ENCODE measurements at regions not wholly inside any gene's neighbourhood (a gene's known extent, or its start where the extent isn't known, plus 50 kb on each side); places are given as distances from the start of the nearest gene placed in this dataset.
A peak's percentile ranks its signal among the peaks of the same experiment; 100 is the strongest.

DNA sequence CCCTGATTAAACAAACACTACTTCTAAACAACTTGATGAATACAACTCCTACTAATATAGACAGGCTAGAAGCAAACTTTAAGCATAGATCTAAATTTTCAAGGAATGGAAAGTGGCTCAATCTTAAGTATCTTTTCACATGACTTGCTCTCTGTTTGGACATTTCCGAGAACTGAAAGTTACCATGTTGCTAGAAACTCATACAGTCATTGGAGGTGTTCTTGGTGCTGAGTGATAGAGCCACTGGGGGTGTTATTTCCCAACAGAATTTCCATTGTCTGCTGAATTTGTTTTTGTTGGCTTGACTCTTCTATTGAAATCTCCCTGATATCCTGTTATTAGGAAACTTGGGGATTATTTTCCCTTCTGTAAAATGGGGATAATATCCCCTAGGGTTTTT is 264.5 kb upstream of the RASGRP1 start:
- TF ChIP-seq, protein P1, sequence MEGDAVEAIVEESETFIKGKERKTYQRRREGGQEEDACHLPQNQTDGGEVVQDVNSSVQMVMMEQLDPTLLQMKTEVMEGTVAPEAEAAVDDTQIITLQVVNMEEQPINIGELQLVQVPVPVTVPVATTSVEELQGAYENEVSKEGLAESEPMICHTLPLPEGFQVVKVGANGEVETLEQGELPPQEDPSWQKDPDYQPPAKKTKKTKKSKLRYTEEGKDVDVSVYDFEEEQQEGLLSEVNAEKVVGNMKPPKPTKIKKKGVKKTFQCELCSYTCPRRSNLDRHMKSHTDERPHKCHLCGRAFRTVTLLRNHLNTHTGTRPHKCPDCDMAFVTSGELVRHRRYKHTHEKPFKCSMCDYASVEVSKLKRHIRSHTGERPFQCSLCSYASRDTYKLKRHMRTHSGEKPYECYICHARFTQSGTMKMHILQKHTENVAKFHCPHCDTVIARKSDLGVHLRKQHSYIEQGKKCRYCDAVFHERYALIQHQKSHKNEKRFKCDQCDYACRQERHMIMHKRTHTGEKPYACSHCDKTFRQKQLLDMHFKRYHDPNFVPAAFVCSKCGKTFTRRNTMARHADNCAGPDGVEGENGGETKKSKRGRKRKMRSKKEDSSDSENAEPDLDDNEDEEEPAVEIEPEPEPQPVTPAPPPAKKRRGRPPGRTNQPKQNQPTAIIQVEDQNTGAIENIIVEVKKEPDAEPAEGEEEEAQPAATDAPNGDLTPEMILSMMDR (IDR thresholded peaks at IDR 0.05; ENCODE audit: control extremely low read depth, extremely low read depth): no peak
- H3K9ac ChIP-seq (ENCODE audit: insufficient read depth in 1 of 2, low read length in 2 of 2): no peak overlapping the region
- H3K4me3 ChIP-seq: no peak overlapping the region
- H3K27ac ChIP-seq (ENCODE audit: low read depth in 1 of 2, low read length in 1 of 2): no peak overlapping the region
- H3K27me3 ChIP-seq (ENCODE audit: control insufficient read depth in 3 of 3, insufficient read depth in 3 of 3, low read length in 2 of 3): no peaks in the 10 kb centered on the region
- H3K9me3 ChIP-seq (ENCODE audit: control insufficient read depth in 4 of 4, insufficient read depth in 3 of 4, low read length in 3 of 4): no peaks in the 10 kb centered on the region
- ATAC-seq (ENCODE audit: insufficient read depth, low FRiP score) (no peak), DNase-seq (no peak)
- WGBS, 2 donors: 99 to 100% methylated on average over 1 of the region's 1 CpG
- no peaks in the 10 kb centered on the region for H3K36me3 ChIP-seq (ENCODE audit: control insufficient read depth in 4 of 4, insufficient read depth in 4 of 4, low read length in 4 of 4)
- H3K4me1 ChIP-seq (ENCODE audit: control insufficient read depth in 5 of 5, insufficient read depth in 5 of 5, low read length in 5 of 5): peaks cover 0 to 24% (median 15%) of the 10 kb centered on the region in 5 donors

DNA sequence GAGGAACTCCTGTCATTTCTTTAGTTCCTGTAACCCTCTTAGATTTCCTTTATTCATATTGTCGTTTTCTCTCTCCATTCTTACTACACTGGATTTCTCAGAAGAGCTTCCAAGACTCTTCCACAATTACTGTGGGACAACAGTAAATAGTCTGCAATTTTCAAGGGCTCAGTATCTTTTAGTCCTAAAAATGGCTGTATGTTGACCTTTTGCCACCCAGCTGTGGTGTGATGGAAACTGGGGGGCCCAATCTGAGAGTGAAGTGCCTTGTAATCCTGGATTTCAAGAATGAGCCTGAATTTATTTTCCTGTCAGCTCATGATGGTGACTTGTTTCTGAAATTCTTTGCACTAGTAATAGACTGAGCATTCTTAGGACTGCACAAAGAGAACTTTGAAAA is 277.6 kb upstream of the RASGRP1 start:
- no peak for ATAC-seq (ENCODE audit: insufficient read depth, low FRiP score)
- DNase-seq: peak in 2 of 3 donors; percentile 61 to 63
- no peak overlapping the region for H3K27ac ChIP-seq (ENCODE audit: low read depth in 1 of 2, low read length in 1 of 2)
- no peaks in the 10 kb centered on the region for H3K9me3 ChIP-seq (ENCODE audit: control insufficient read depth in 4 of 4, insufficient read depth in 3 of 4, low read length in 3 of 4)
- H3K27me3 ChIP-seq (ENCODE audit: control insufficient read depth in 3 of 3, insufficient read depth in 3 of 3, low read length in 2 of 3): no peaks in the 10 kb centered on the region
- WGBS, 2 donors: 42 to 56% methylated on average over 1 of the region's 1 CpG
- no peak overlapping the region for H3K9ac ChIP-seq (ENCODE audit: insufficient read depth in 1 of 2, low read length in 2 of 2)
- no peaks in the 10 kb centered on the region for H3K36me3 ChIP-seq (ENCODE audit: control insufficient read depth in 4 of 4, insufficient read depth in 4 of 4, low read length in 4 of 4)
- H3K4me3 ChIP-seq: no peak overlapping the region
- peaks cover 0 to 40% (median 5%) of the 10 kb centered on the region in 5 donors for H3K4me1 ChIP-seq (ENCODE audit: control insufficient read depth in 5 of 5, insufficient read depth in 5 of 5, low read length in 5 of 5)
- TF ChIP-seq, protein P1 (IDR thresholded peaks at IDR 0.05; ENCODE audit: control extremely low read depth, extremely low read depth): no peak

DNA sequence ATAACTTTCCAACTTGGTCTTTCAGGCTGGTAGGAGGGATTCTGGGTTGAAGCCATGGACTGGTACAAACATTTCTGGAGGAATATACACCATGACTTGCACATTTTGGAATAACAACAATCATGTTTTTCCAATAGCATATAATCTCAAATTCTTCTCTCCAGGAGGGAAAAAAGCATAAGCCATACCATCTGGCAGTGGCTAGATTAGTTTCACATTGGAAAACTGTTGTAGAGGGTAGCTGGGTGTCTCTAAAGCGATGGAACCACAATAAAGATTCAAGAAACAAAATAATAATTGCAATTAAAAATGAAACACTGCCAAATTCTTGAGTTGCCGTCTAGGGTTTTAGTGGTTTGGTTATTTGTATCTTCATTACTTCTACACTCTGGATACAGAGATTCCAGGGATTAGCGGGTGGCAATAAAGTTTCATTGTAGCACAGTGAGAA is 278.5 kb upstream of the RASGRP1 start:
- 87 to 93% methylated on average over 3 of the region's 3 CpGs for WGBS, 2 donors
- TF ChIP-seq, protein P1 (IDR thresholded peaks at IDR 0.05; ENCODE audit: control extremely low read depth, extremely low read depth): no peak
- peaks cover 0 to 40% (median 5%) of the 10 kb centered on the region in 5 donors for H3K4me1 ChIP-seq (ENCODE audit: control insufficient read depth in 5 of 5, insufficient read depth in 5 of 5, low read length in 5 of 5)
- no peak for DNase-seq
- no peaks in the 10 kb centered on the region for H3K36me3 ChIP-seq (ENCODE audit: control insufficient read depth in 4 of 4, insufficient read depth in 4 of 4, low read length in 4 of 4)
- no peak overlapping the region for H3K9ac ChIP-seq (ENCODE audit: insufficient read depth in 1 of 2, low read length in 2 of 2)
- no peak for ATAC-seq (ENCODE audit: insufficient read depth, low FRiP score)
- H3K27me3 ChIP-seq (ENCODE audit: control insufficient read depth in 3 of 3, insufficient read depth in 3 of 3, low read length in 2 of 3): no peaks in the 10 kb centered on the region
- no peak overlapping the region for H3K4me3 ChIP-seq
- no peak overlapping the region for H3K27ac ChIP-seq (ENCODE audit: low read depth in 1 of 2, low read length in 1 of 2)
- no peaks in the 10 kb centered on the region for H3K9me3 ChIP-seq (ENCODE audit: control insufficient read depth in 4 of 4, insufficient read depth in 3 of 4, low read length in 3 of 4)
